Astrocyte of the cerebellum (primary cell): ENCODE measurements at regions not wholly inside any gene's neighbourhood (a gene's known extent, or its start where the extent isn't known, plus 50 kb on each side); places are given as distances from the start of the nearest gene placed in this dataset.

Experiments used
- DNase-seq: peaks from one replicate; pipeline ENCODE4 v3.0.0-alpha.2; 2011; ENCODE audit warnings: low read depth
- H3K4me3 ChIP-seq: 2 replicates; pipeline ENCODE4 v1.5.1; 2011; ENCODE audit warnings: mild to moderate bottlenecking, low read depth, low read length, moderate library complexity
- in situ Hi-C: cut with HindIII; loops from 2 replicates; pipeline ENCODE4 v1.10.0; 2017; ENCODE audit warnings: low sequenced_read_pairs
- TF ChIP-seq, protein P1 (sequence below): IDR thresholded peaks from 2 replicates; pipeline ENCODE4 v1.5.1; 2012; ENCODE audit warnings: low read length, low read depth, moderate library complexity, mild to moderate bottlenecking; ENCODE audit errors: missing control alignments

DNA sequence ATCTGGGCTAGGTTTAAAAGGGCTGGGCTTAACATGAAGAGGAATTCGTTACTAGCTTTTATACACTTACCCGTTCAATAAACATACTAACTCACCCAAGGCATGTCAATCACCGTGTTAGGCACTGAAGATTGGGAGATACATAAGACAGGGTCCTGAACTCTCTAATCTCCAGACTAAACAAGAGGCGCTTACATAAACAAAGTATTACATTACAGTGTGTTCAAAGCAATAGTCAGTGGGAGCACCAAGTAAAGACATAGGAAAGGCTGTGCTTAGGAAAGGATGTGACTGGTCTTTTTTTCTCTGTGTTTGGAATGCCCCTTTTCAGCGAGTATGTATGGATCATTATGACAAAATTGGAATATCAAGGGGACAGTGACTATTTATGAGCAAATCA, 203.6 kb upstream of the ADRA1B start:
- DNase-seq, result no peak
- TF ChIP-seq, protein P1, sequence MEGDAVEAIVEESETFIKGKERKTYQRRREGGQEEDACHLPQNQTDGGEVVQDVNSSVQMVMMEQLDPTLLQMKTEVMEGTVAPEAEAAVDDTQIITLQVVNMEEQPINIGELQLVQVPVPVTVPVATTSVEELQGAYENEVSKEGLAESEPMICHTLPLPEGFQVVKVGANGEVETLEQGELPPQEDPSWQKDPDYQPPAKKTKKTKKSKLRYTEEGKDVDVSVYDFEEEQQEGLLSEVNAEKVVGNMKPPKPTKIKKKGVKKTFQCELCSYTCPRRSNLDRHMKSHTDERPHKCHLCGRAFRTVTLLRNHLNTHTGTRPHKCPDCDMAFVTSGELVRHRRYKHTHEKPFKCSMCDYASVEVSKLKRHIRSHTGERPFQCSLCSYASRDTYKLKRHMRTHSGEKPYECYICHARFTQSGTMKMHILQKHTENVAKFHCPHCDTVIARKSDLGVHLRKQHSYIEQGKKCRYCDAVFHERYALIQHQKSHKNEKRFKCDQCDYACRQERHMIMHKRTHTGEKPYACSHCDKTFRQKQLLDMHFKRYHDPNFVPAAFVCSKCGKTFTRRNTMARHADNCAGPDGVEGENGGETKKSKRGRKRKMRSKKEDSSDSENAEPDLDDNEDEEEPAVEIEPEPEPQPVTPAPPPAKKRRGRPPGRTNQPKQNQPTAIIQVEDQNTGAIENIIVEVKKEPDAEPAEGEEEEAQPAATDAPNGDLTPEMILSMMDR, result no peak
- in situ Hi-C loops, result no loop called here
- no peak overlapping the region for H3K4me3 ChIP-seq

DNA sequence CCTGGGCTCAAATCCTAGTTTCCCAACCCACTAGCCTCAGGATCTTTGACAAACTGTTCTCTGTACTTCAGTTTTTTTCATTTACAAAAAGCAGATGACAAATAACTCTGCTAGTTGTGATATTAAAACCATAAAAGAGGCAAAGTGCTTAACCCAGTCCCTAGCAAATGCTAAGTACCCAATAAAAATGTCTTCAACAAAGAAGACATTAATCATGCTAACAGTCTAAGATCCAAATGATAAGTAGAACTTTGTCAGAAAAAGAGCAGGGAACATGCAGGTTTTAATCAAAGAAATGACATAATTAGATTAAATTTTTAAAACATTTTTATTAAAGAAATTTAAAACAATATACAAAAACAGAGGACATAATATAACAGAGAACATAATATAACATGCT, 203.0 kb upstream of the ADRA1B start:
- H3K4me3 ChIP-seq, result no peak overlapping the region
- in situ Hi-C loops, result no loop called here
- TF ChIP-seq, protein P1, result no peak
- DNase-seq, result no peak

DNA sequence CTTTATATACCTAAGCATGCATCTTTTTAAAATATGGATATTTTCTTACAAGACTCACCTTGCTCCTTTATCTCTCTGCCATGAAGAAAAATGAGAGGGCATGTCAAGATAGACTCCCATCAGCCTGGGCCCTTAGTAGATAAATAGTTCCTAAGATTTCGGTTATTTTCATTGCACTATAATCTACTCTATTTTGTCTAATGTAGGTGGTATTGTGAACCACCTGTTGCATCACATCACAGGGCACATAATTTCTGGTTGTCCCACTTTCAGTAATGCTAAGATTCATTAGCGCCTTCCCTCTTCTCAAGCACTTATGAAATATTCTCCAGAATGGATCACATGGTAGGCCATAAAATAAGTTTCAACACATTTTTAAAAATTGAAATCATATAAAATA, 202.5 kb upstream of the ADRA1B start:
- TF ChIP-seq, protein P1, result no peak
- DNase-seq, result no peak
- in situ Hi-C loops, result no loop called here
- no peak overlapping the region for H3K4me3 ChIP-seq

DNA sequence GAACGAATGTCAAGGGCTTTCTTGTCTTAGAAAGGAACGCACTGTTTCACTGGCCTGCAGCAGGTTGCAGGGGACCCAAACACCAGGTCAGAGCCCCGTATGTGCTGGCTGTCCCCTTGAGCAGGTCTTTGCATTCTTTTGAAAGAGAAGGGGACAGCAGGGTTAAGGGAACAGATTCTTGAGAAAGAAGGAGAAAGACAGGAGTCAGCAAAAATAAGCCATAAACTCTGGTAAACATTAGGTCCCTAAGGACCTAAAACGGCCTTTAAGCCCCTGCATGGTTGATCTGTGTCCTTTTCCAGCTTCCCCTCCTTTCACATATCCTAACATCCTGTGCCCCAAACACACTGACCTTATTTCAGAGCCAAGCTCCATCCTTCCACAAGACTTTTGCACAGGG, 190.8 kb upstream of the ADRA1B start:
- H3K4me3 ChIP-seq, result no peak overlapping the region
- TF ChIP-seq, protein P1, result no peak
- in situ Hi-C loops, result no loop called here
- no peak for DNase-seq

DNA sequence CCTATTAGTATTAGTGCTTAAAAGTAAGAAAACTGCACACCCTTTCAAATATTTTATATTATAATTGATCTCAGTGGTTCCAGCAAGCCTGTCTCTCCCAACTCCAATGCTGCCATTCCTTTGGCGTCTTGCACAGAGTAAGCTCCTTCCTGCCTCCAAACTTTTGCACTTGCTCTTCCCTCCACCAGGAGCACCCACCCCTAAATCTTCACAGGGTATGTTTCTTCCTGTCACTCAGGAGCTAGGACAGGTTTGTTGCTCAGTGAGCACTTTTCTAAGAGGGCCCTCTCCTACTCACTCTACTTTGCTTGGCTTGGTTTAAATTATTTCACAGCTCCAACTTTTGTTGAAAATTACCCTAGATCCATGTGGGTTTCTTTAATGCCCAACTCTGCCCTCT, 189.1 kb upstream of the ADRA1B start:
- TF ChIP-seq, protein P1, result no peak
- DNase-seq, result no peak
- H3K4me3 ChIP-seq, result no peak overlapping the region
- in situ Hi-C loops, result no loop called here

DNA sequence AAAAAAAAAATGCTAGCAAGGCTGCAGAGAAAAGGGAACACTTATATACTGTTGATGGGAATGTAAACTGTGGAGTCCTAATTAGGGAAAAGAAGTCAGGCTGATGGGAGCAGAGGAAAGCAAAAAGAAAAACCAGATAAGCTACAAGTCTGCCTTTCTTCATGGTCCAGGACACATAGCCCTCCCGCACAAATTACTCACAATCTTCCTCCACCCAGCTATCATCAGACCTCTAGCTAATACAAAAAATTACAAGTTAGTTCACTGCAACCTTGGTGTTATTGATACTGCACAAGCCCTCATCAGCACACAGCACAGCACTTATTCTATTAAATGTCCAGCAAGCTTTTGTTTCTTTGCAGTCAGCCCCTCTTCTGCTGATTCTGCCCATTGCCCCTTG, 186.0 kb upstream of the ADRA1B start:
- H3K4me3 ChIP-seq, result no peak overlapping the region
- TF ChIP-seq, protein P1, result no peak
- in situ Hi-C loops, result no loop called here
- DNase-seq, result no peak

DNA sequence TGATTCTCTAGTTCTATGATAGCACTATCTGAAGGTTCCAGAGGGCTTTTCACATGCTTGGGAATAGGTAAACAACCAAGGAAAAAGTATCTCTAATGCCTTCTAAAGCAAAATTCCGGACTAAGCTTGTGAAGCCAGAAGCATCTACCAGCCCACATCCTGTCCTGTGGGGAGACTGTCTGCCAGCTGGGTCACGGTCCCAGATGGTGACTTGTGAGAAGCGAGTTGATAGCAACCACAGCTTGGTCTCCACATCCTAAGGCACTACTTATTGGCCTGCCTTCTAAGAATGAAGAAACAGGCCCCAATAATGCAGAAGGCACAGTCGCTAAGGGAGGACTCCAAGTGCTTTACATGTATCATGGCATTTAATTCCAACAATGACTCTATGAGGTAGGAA, 184.1 kb upstream of the ADRA1B start:
- no peak for DNase-seq
- in situ Hi-C loops, result no loop called here
- H3K4me3 ChIP-seq, result no peak overlapping the region
- TF ChIP-seq, protein P1, result no peak
